NB4 (cell line): ENCODE measurements at regions not wholly inside any gene's neighbourhood (a gene's known extent, or its start where the extent isn't known, plus 50 kb on each side); places are given as distances from the start of the nearest gene placed in this dataset.
"Not testable (repeated sequence)": the region's sequence is repeated elsewhere in the genome, so short reads cannot be mapped to it uniquely, and the experiment has no call there.

Source experiments
- DNase-seq: peaks from one replicate; pipeline ENCODE4 v3.0.0; 2010; ENCODE audit warnings: low read depth
- H3K4me3 ChIP-seq: one replicate; pipeline ENCODE4 v1.5.1; 2011; ENCODE audit warnings: mild to moderate bottlenecking, low read depth, low read length, moderate library complexity
- MYC ChIP-seq: IDR thresholded peaks from 2 replicates; pipeline ENCODE4 v1.6.1; 2011; ENCODE audit warnings: low read depth, low read length
- POLR2A ChIP-seq: IDR thresholded peaks from 2 replicates; pipeline ENCODE4 v1.6.1; 2011; ENCODE audit warnings: mild to moderate bottlenecking; ENCODE audit not compliant: insufficient read length; ENCODE audit errors: extremely low read depth
- TF ChIP-seq, protein P1 (sequence below): IDR thresholded peaks from one replicate; pipeline ENCODE4 v1.5.1; 2012; ENCODE audit warnings: low read depth, low read length
- TF ChIP-seq, protein P2 (sequence below): IDR thresholded peaks from 2 replicates; pipeline ENCODE4 v1.6.1; 2011; ENCODE audit warnings: low read depth, low read length

DNA sequence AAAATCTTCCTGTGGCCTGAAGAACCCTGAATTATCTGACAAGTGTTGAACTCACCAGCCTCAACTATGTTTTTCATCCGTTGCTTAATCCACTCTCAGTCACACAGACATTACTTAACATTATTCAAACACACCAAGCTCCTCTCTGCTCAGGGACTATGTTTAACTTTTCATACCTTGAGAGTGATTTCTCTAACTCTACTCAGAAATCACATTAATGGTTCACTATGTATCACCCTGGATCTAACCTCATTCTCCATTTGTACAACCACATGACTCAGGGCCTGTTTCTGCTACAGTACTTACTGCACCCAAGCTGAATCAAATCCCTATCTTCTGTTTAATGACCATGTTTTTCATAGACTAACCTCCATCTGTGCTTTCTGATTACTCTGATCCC is 553.7 kb upstream of the PRR20A start:
- TF ChIP-seq MYC (no peak), POLR2A (no peak)
- TF ChIP-seq, protein P1, sequence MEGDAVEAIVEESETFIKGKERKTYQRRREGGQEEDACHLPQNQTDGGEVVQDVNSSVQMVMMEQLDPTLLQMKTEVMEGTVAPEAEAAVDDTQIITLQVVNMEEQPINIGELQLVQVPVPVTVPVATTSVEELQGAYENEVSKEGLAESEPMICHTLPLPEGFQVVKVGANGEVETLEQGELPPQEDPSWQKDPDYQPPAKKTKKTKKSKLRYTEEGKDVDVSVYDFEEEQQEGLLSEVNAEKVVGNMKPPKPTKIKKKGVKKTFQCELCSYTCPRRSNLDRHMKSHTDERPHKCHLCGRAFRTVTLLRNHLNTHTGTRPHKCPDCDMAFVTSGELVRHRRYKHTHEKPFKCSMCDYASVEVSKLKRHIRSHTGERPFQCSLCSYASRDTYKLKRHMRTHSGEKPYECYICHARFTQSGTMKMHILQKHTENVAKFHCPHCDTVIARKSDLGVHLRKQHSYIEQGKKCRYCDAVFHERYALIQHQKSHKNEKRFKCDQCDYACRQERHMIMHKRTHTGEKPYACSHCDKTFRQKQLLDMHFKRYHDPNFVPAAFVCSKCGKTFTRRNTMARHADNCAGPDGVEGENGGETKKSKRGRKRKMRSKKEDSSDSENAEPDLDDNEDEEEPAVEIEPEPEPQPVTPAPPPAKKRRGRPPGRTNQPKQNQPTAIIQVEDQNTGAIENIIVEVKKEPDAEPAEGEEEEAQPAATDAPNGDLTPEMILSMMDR = no peak
- TF ChIP-seq, protein P2, sequence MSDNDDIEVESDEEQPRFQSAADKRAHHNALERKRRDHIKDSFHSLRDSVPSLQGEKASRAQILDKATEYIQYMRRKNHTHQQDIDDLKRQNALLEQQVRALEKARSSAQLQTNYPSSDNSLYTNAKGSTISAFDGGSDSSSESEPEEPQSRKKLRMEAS = no peak
- H3K4me3 ChIP-seq = no peak overlapping the region
- DNase-seq = no peak

DNA sequence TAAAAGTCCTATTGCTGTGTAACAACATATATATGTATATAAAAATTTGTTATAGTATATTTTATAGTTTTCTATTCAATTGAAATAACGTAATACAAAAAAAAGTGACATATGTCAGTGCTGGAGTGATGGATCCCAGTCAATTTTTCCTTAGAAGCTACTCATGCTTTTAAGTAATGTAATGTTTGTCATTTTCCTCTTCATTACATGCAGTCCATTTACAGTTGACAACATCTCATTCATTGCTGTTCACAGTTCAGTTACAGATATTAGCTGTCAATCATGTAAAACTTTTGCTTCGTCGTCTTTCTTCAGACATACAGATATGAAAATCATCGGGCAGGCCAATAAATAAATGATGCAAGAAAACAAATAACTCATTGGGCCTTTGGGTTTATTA is 525.1 kb upstream of the PRR20A start:
- H3K4me3 ChIP-seq = no peak overlapping the region
- TF ChIP-seq, protein P1 = no peak
- TF ChIP-seq POLR2A = no peak
- no peak for TF ChIP-seq MYC
- TF ChIP-seq, protein P2 = no peak
- no peak for DNase-seq

DNA sequence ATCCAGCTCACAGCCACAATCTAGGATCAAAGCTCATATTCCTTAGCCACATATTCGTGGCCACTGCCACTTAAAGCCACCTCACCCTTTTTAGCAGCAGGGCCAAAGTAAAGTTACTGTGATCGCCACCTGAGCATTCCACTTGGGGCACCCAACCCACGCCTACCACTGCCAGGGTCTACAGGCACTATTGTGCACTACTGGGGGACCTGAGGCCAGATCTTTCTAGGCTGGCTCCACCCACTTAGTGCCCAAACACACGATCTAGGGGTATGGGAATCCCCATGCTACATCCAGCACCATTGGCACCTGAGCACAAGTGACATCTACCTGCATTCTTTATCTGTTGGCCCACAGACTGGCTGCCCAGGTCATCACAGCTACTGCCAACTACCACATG is 517.9 kb upstream of the PRR20A start:
- H3K4me3 ChIP-seq = no peak overlapping the region
- no peak for TF ChIP-seq POLR2A
- DNase-seq = no peak

DNA sequence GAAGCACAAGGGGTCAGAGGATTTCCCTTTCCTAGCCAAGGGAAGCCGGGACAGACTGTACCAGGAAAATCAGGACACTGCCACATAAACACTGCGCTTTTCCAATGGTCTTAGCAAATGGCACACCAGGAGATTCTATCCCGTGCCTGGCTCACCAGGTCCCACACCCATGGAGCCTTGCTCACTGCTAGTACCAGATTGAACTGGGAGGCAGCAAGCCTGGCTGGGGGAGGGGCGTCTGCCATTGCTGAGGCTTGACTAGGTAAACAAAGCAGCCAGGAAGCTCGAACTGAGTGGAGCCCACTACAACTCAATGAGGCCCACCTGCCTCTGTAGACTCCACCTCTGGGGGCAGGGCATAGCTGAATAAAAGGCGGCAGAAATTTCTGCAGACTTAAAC is 511.8 kb upstream of the PRR20A start:
- not testable (repeated sequence) for DNase-seq, H3K4me3 ChIP-seq

DNA sequence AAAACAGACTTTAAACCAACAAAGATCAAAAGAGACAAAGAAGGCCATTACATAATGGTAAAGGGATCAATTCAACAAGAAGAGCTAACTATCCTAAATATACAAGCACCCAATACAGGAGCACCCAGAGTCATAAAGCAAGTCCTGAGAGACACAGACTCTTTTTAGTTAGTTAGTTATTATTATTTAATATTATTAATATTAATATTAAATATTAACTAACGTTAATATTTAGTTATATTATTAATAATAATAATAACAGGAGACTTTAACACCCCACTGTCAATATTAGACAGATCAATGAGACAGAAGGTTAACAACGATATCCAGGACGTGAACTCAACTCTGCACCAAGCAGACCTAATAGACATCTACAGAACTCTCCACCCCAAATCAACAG is 509.7 kb upstream of the PRR20A start:
- not testable (repeated sequence) for DNase-seq, H3K4me3 ChIP-seq

DNA sequence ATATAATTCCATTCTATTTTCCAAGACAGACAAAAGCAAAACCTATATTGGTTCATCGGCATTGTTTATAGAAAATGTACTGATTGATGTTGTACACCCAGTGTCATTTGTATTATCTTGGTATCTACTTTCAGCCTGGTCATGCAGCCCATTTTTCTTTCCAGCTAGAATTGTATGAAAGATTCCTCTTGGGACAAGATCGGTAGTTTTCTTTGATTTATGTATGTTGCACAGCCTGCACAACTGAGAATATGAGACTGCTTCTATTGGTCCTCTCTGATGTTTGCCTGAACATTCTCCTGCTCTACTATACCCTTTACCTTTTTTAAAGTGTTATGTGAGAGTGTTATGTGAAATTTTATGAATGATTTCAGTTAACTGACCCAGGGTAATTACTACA is 487.7 kb upstream of the PRR20A start:
- no peak for DNase-seq
- TF ChIP-seq, protein P1 = no peak
- TF ChIP-seq, protein P2 = no peak
- no peak for TF ChIP-seq POLR2A
- no peak for TF ChIP-seq MYC
- H3K4me3 ChIP-seq = no peak overlapping the region

DNA sequence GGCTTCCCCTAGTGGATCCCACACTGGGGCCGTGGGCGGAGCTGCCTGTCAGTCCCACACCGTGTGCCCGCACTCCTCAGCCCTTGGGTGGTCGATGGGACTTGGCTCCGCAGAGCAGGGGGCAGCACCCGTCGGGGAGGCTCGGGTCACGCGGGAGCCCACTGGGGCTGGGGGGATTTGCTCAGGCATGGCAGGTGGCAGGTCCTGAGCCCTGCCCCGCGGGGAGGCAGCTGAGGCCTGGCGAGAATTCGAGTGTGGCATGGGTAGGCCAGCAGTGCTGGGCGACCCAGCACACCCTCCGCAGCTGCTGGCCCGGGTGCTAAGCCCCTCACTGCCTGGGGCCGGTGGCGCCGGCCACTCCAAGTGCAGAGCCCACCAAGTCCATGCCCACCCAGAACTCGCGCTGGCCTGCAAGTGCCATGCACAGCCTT is 481.7 kb upstream of the PRR20A start:
- DNase-seq = no peak
- no peak for TF ChIP-seq POLR2A
- no peak overlapping the region for H3K4me3 ChIP-seq

DNA sequence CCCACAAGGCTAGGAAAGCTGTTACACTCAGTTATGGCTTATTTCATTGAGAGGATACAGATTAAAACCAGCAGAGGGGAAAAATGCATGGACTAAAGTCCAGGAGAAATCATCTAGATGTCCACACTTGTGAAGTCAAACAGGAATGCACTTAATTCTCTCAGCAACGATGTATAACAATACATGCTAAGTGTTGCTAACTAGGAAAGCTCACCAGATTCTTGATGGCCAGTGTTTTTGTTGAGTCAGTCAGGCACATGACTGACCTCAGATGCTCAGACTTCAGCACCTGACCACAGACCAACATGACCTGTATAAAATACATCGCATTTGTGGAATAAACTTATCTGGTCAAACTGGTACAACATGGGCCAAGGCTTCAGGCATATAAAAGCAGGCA is 470.2 kb upstream of the PRR20A start:
- H3K4me3 ChIP-seq = no peak overlapping the region
- no peak for DNase-seq
- TF ChIP-seq, protein P1 = no peak
- TF ChIP-seq, protein P2 = no peak
- TF ChIP-seq MYC = no peak
- TF ChIP-seq POLR2A = no peak
